LNCaP clone FGC (cell line): ENCODE measurements at regions not wholly inside any gene's neighbourhood (a gene's known extent, or its start where the extent isn't known, plus 50 kb on each side); places are given as distances from the start of the nearest gene placed in this dataset.

Experiments used
- DNase-seq: peaks from one replicate; pipeline ENCODE4 v3.0.0-alpha.2; 2011; ENCODE audit warnings: low read depth
- H3K4me3 ChIP-seq: 2 replicates; pipeline ENCODE4 v1.5.1; 2011; ENCODE audit warnings: mild to moderate bottlenecking, low read depth, low read length, control low read depth
- TF ChIP-seq, protein P1 (sequence below): IDR thresholded peaks from 2 replicates; pipeline ENCODE4 v1.5.1; 2012; ENCODE audit warnings: mild to moderate bottlenecking; ENCODE audit not compliant: control insufficient read depth, insufficient read depth; ENCODE audit errors: extremely low read depth

DNA sequence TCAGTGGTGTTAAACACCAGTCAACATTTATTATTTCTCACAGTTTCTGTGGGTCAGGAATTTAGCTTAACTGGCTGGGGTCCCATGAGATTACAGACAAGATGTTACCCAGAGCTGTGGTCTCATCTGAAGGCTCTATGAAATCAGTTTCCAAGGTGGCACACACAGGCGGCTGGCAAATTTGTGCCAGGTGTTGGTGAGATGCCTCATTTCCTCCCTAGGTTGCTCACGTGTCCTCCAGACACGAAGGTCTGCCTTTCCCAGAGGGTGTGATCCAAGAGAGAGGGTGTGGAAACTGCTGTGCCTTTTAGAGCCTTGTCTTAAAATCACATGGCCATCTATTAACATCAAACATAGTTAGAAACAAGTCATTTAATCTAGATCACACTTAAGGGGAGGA is 209.0 kb downstream of the JCAD start:
- TF ChIP-seq, protein P1, sequence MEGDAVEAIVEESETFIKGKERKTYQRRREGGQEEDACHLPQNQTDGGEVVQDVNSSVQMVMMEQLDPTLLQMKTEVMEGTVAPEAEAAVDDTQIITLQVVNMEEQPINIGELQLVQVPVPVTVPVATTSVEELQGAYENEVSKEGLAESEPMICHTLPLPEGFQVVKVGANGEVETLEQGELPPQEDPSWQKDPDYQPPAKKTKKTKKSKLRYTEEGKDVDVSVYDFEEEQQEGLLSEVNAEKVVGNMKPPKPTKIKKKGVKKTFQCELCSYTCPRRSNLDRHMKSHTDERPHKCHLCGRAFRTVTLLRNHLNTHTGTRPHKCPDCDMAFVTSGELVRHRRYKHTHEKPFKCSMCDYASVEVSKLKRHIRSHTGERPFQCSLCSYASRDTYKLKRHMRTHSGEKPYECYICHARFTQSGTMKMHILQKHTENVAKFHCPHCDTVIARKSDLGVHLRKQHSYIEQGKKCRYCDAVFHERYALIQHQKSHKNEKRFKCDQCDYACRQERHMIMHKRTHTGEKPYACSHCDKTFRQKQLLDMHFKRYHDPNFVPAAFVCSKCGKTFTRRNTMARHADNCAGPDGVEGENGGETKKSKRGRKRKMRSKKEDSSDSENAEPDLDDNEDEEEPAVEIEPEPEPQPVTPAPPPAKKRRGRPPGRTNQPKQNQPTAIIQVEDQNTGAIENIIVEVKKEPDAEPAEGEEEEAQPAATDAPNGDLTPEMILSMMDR: no peak
- no peak overlapping the region for H3K4me3 ChIP-seq
- no peak for DNase-seq

DNA sequence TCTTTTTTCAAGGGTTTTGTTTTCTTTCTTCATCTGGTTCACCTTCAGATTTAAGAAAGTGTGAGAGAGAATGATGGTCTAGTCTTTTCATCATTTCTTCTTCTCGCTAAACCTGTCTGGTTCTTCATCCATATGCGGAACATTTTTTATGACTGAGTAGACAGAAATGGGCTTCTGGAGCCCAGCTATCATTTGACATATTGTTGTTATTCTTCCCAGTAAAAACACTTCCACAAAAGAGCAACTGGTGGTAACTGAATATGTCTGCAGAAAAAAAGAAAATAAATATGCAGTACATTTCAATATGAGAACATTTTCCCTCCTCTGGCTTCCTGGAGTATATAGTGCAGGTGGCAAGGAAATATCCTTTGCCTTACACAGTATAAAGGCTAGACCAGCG is 209.5 kb downstream of the JCAD start:
- no peak overlapping the region for H3K4me3 ChIP-seq
- TF ChIP-seq, protein P1: no peak
- DNase-seq: no peak

DNA sequence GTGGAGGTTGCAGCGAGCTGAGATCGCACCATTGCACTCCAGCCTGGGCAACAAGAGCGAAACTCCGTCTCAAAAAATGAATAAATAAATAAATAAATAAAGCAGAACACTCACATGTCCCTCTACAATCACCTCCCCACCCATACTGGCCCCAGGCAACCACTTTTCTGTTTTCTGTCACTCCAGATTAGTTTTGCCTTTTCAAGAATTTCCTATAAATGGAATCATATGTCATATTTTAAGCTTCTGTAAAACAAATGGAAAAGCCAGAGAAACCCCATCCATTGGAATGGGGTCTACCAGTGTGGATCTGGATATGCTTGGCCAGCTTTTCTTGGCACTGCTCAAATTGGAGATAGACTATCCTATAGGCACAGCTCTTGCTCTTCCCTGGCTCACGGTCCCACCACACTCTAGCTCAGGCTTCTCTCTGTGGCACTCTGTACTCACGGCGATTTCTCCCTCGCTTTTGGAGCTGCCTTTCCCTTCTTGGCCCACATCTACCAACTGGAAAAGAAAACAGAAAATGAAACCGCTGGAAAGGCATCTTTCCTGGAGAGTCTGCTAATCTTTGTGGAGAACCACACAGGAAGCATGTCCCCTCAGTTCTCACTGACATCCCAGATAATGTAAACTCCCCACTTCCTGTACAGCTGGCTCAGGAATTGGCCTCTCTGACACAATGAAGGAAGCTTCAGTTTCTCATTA is 210.1 kb downstream of the JCAD start:
- DNase-seq: no peak

DNA sequence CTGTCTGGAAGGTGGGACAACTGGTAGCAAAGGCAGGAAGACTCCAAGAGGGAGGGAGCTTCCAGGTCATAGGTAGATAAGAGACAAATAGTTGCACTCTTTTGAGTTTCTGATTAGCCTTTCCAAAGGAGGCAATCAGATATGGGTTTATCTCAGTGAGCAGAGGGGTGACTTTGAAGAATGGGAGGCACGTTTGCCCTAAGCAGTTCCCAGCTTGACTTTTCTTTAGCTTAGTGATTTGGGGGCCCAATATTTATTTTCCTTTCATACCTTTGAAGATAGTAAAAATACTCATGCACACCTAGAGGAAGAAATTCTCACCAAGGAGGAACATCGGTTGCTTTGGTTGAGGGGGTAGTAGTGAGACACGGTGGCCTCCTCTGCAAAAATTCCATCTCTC is 212.1 kb upstream of the SVIL start:
- H3K4me3 ChIP-seq: no peak overlapping the region
- TF ChIP-seq, protein P1: no peak
- DNase-seq: no peak

More for the DNA sequence above, 210.1 kb downstream of the JCAD start:
- H3K4me3 ChIP-seq: no peak overlapping the region
- TF ChIP-seq, protein P1: no peak

DNA sequence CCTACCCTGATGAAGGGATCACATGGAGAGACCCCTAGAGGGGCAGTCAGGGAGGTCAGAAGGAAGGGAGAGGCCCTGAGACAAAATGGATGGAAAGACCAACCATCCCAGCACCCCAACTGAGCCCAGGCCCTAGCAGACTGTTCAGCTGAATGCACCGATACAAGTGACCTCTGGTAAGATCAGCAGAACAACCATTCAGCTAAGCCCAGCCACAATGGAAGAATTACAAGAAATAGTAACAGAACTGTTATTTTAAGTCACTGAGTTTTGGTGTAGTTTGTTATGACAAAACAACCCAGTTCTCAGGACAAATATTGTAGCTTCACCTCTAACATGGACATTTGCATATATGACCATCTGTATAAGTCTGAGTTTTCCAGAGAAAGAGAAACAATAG is 210.4 kb upstream of the SVIL start:
- DNase-seq: no peak
- TF ChIP-seq, protein P1: no peak
- no peak overlapping the region for H3K4me3 ChIP-seq

DNA sequence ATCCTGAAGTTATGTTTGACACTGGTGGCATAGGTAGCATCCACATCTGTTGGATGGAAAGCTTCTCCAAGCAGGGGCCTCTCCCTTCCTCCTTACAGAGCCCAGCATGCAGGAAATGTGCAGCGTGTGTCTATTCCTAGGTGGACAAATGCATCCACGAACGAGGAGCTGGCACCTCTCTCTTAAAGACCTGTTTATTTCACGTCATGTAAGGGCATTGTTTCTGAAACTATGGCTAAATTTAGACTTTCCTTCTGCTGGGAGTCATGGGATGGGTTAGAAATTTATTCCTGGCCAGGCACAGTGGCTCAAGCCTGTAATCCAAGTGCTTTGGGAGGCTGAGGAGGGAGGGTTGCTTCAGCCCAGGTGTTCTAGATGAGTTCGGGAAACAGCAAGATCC is 208.4 kb upstream of the SVIL start:
- TF ChIP-seq, protein P1: no peak
- H3K4me3 ChIP-seq: no peak overlapping the region
- DNase-seq: no peak
